ENCODE measurements at regions not wholly inside any gene's neighbourhood (a gene's known extent, or its start where the extent isn't known, plus 50 kb on each side); places are given as distances from the start of the nearest gene placed in this dataset.

- TF ChIP-seq CTCF (conservative IDR thresholded peaks at IDR 0.05 in 1 of 2, IDR thresholded peaks at IDR 0.05 in 1 of 2; ENCODE audit: extremely low read depth in 1 of 2, insufficient read depth in 1 of 2, low read depth in 1 of 2, low read length in 2 of 2) (no peak), EZH2 (IDR thresholded peaks at IDR 0.05; ENCODE audit: borderline replicate concordance, low read length) (no peak)
These were observed 241.1 kb upstream of the TET2 start for GRCh38 chr4:104905546-104905945.
